Panc1 (cell line): ENCODE measurements at regions not wholly inside any gene's neighbourhood (a gene's known extent, or its start where the extent isn't known, plus 50 kb on each side); places are given as distances from the start of the nearest gene placed in this dataset.

Experiments used
- ATAC-seq: fragments of 200-7000 bp; cut with Tn5 transposase; 2 replicates; pipeline ENCODE4 v1.9.1; 2020; ENCODE audit warnings: mild to moderate bottlenecking, moderate library complexity
- BruUV-seq: library from RNA; stranded (reverse); fragments of 400-500 nt; replicated peaks from 2 replicates; lab custom pipeline; 2021; lab: Mats Ljungman, UMichigan
- CTCF ChIA-PET: fragments of 300-600 bp; sonication (Branson Sonifier 250); formaldehyde crosslinking; loops from one replicate; lab custom pipeline; 2022; ENCODE audit warnings: antibody characterized with exemption; lab: Charles Lee
- POLR2A ChIA-PET: fragments of 300-600 bp; sonication (Branson Sonifier 250); formaldehyde crosslinking; loops from one replicate; lab custom pipeline; 2022; ENCODE audit warnings: antibody characterized with exemption; lab: Charles Lee
- DNase-seq: peaks from one replicate; pipeline ENCODE4 v3.0.0-alpha.2; 2010; ENCODE audit warnings: low read depth, low spot score
- H3K27ac ChIP-seq: 2 replicates; pipeline ENCODE4 v1.5.1; 2011; ENCODE audit warnings: mild to moderate bottlenecking, low read length, inconsistent platforms
- H3K27me3 ChIP-seq: fragments of 200-500 bp; sonication (Bioruptor generic); 2 replicates; pipeline ENCODE4 v1.6.0; 2014; ENCODE audit warnings: low read length, inconsistent platforms; ENCODE audit not compliant: control insufficient read depth, insufficient read depth
- H3K36me3 ChIP-seq: fragments of 200-500 bp; sonication (Bioruptor generic); 2 replicates; pipeline ENCODE4 v1.5.1; 2014; ENCODE audit warnings: inconsistent platforms, mild to moderate bottlenecking, low read length, moderate library complexity; ENCODE audit not compliant: control insufficient read depth, insufficient read depth
- H3K4me1 ChIP-seq: 2 replicates; pipeline ENCODE4 v1.5.1; 2011; ENCODE audit warnings: inconsistent platforms, mild to moderate bottlenecking, low read length, moderate library complexity; ENCODE audit not compliant: control insufficient read depth, insufficient read depth
- H3K4me3 ChIP-seq, 2 experiments: 2 replicates each; pipeline ENCODE4 v1.5.1; 2011 to 2012; ENCODE audit warnings: low read depth in 2 of 2, low read length in 2 of 2, mild to moderate bottlenecking in 2 of 2, inconsistent platforms in 1 of 2, moderate library complexity in 1 of 2
- H3K9me3 ChIP-seq: fragments of 200-500 bp; sonication (Bioruptor generic); 2 replicates; pipeline ENCODE4 v1.5.1; 2014; ENCODE audit warnings: low read depth, mild to moderate bottlenecking, inconsistent platforms, low read length, moderate library complexity; ENCODE audit not compliant: control insufficient read depth, insufficient read depth
- POLR2AphosphoS5 ChIP-seq: IDR thresholded peaks from 2 replicates; pipeline ENCODE4 v1.6.1; 2012; ENCODE audit warnings: mild to moderate bottlenecking, low read depth, low read length, moderate library complexity
- SIN3A ChIP-seq: IDR thresholded peaks from 2 replicates; pipeline ENCODE4 v1.6.1; 2012; ENCODE audit warnings: low read depth, mild to moderate bottlenecking, low read length, moderate library complexity, borderline replicate concordance; ENCODE audit not compliant: insufficient read depth
- TCF7L2 ChIP-seq: IDR thresholded peaks from 2 replicates; pipeline ENCODE4 v1.6.1; 2011; ENCODE audit warnings: mild to moderate bottlenecking, low read depth, low read length, inconsistent platforms
- in situ Hi-C: cut with HindIII; loops from 2 replicates; pipeline ENCODE4 v1.10.0; 2016; ENCODE audit warnings: low sequenced_read_pairs, low pct_unique_long_range_greater_than_20kb
- intact Hi-C: fragments of 100-400 bp; cut with micrococcal nuclease; formaldehyde crosslinking; loops from one replicate; pipeline ENCODE4 v1.10.0; 2022; ENCODE audit not compliant: unreplicated experiment
- TF ChIP-seq, protein P1 (sequence below), 2 experiments: IDR thresholded peaks; 2 replicates each; pipeline ENCODE4 v1.6.1; 2011 to 2012; ENCODE audit warnings: low read depth in 2 of 2, control low read depth in 1 of 2, low read length in 1 of 2, mild to moderate bottlenecking in 1 of 2, moderate library complexity in 1 of 2; ENCODE audit not compliant: insufficient read depth in 1 of 2
- TF ChIP-seq, protein P2 (sequence below): fragments of 450-650 bp; IDR thresholded peaks from 2 replicates; pipeline ENCODE4 v1.5.1; 2017; ENCODE audit warnings: mild to moderate bottlenecking

DNA sequence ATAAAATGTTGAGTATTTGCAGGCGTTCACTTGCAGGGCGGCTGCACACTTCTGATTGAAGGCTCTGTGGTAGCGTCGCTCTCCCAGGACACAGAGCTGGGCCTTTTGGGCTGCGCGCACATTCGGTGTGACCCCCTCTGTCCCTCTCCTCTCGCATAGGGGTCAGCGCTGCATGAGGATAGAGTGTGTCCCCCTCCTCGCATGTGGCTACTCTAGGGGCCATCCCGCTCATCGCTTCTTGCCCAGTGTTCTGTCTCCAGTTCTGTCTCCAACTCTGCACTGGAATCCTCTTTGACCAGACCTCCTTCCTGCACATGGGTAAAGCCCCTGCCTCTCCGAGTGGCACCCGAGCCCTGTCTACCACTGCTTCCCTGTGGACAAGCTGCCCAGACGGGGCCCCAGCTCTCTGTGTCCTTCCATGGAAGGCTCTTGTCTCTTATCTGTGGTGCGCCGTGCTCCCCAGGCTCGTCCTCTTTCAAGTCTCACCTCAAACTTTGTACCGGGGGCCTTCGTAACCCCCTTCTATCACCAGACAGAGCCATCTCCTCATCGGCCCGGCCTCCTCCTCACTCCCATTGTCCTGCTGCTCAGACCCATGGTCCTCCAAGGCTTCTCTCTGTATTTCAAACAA, 278.0 kb upstream of the HDAC4 start:
- no peak for TF ChIP-seq TCF7L2
- TF ChIP-seq POLR2AphosphoS5 = no peak
- no peak for TF ChIP-seq SIN3A
- TF ChIP-seq, protein P1, sequence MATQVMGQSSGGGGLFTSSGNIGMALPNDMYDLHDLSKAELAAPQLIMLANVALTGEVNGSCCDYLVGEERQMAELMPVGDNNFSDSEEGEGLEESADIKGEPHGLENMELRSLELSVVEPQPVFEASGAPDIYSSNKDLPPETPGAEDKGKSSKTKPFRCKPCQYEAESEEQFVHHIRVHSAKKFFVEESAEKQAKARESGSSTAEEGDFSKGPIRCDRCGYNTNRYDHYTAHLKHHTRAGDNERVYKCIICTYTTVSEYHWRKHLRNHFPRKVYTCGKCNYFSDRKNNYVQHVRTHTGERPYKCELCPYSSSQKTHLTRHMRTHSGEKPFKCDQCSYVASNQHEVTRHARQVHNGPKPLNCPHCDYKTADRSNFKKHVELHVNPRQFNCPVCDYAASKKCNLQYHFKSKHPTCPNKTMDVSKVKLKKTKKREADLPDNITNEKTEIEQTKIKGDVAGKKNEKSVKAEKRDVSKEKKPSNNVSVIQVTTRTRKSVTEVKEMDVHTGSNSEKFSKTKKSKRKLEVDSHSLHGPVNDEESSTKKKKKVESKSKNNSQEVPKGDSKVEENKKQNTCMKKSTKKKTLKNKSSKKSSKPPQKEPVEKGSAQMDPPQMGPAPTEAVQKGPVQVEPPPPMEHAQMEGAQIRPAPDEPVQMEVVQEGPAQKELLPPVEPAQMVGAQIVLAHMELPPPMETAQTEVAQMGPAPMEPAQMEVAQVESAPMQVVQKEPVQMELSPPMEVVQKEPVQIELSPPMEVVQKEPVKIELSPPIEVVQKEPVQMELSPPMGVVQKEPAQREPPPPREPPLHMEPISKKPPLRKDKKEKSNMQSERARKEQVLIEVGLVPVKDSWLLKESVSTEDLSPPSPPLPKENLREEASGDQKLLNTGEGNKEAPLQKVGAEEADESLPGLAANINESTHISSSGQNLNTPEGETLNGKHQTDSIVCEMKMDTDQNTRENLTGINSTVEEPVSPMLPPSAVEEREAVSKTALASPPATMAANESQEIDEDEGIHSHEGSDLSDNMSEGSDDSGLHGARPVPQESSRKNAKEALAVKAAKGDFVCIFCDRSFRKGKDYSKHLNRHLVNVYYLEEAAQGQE (IDR thresholded peaks at IDR 0.05; ENCODE audit: insufficient read depth in 1 of 2, low read depth in 2 of 2, low read length in 1 of 2) = no peak
- TF ChIP-seq, protein P2, sequence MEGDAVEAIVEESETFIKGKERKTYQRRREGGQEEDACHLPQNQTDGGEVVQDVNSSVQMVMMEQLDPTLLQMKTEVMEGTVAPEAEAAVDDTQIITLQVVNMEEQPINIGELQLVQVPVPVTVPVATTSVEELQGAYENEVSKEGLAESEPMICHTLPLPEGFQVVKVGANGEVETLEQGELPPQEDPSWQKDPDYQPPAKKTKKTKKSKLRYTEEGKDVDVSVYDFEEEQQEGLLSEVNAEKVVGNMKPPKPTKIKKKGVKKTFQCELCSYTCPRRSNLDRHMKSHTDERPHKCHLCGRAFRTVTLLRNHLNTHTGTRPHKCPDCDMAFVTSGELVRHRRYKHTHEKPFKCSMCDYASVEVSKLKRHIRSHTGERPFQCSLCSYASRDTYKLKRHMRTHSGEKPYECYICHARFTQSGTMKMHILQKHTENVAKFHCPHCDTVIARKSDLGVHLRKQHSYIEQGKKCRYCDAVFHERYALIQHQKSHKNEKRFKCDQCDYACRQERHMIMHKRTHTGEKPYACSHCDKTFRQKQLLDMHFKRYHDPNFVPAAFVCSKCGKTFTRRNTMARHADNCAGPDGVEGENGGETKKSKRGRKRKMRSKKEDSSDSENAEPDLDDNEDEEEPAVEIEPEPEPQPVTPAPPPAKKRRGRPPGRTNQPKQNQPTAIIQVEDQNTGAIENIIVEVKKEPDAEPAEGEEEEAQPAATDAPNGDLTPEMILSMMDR = no peak
- DNase-seq = no peak
- in situ Hi-C loops (no loop called here), intact Hi-C loops (no loop called here)
- ChIA-PET POLR2A (no interaction called here), CTCF (no interaction called here)
- Histone ChIP-seq H3K27me3 (peaks cover 23% of the 10 kb centered on the region), H3K36me3 (no peaks in the 10 kb centered on the region), H3K9me3 (no peaks in the 10 kb centered on the region), H3K27ac (no peak overlapping the region), H3K4me1 (no peaks in the 10 kb centered on the region), H3K4me3 (no peak overlapping the region)
- ATAC-seq = no peak
- BruUV-seq = no TSS peak

DNA sequence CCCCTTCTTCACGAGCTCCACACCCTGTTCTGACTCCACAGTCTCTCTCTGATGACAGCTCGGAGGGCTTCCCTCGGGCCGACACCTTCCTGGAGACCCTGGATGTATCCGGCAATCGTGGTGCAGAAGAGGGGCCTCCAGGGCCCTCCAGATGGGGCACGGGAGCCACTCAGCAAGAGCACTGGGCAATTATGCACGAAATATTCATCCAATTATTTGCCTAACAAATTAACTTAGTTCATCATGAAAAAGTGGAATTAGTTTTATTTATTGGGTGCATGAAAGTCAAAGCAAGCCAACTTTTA, 277.3 kb upstream of the HDAC4 start:
- in situ Hi-C loops = no loop called here
- CTCF ChIA-PET = no interaction called here
- no TSS peak for BruUV-seq

More for the DNA sequence above, 277.3 kb upstream of the HDAC4 start:
- DNase-seq = no peak
- Histone ChIP-seq H3K27ac (no peak overlapping the region), H3K27me3 (peaks cover 19% of the 10 kb centered on the region), H3K4me3 (no peak overlapping the region), H3K9me3 (no peaks in the 10 kb centered on the region), H3K4me1 (no peaks in the 10 kb centered on the region), H3K36me3 (no peaks in the 10 kb centered on the region)
- TF ChIP-seq SIN3A (no peak), POLR2AphosphoS5 (no peak), TCF7L2 (no peak)
- TF ChIP-seq, protein P1 (IDR thresholded peaks at IDR 0.05; ENCODE audit: insufficient read depth in 1 of 2, low read depth in 2 of 2, low read length in 1 of 2) = no peak
- TF ChIP-seq, protein P2 = no peak
- no peak for ATAC-seq
- POLR2A ChIA-PET = no interaction called here
- intact Hi-C loops = no loop called here
